ENCODE measurements at regions not wholly inside any gene's neighbourhood (a gene's known extent, or its start where the extent isn't known, plus 50 kb on each side); places are given as distances from the start of the nearest gene placed in this dataset.

- no peak overlapping the region for H3K27ac ChIP-seq
- no peaks in the 10 kb centered on the region for H3K4me1 ChIP-seq
- no peak for DNase-seq (ENCODE audit: low spot score in 2 of 2)
- no peaks in the 10 kb centered on the region for H3K9me3 ChIP-seq
- no peaks in the 10 kb centered on the region for H3K36me3 ChIP-seq
- no peak overlapping the region for H3K4me3 ChIP-seq
- intact Hi-C loops (cut with DNase I; ENCODE audit: low total_unique reads) = no loop called here
- peaks cover 0 to 20% of the 10 kb centered on the region in 2 donors for H3K27me3 ChIP-seq
- TF ChIP-seq CTCF (IDR thresholded peaks at IDR 0.05) (no peak), POLR2A (IDR thresholded peaks at IDR 0.05) (no peak), POLR2AphosphoS5 (IDR thresholded peaks at IDR 0.05) (no peak)
These were observed 404.6 kb upstream of the F9 start for GRCh38 chrX:139125916-139126315.

- H3K27ac ChIP-seq = no peak overlapping the region
- H3K27me3 ChIP-seq = peaks cover 0 to 33% of the 10 kb centered on the region in 2 donors
- intact Hi-C loops (cut with DNase I; ENCODE audit: low total_unique reads) = no loop called here
- H3K9me3 ChIP-seq = no peaks in the 10 kb centered on the region
- no peaks in the 10 kb centered on the region for H3K4me1 ChIP-seq
- no peaks in the 10 kb centered on the region for H3K36me3 ChIP-seq
- no peak for DNase-seq (ENCODE audit: low spot score in 2 of 2)
- H3K4me3 ChIP-seq = no peak overlapping the region
- TF ChIP-seq POLR2A (IDR thresholded peaks at IDR 0.05) (no peak), CTCF (IDR thresholded peaks at IDR 0.05) (no peak), POLR2AphosphoS5 (IDR thresholded peaks at IDR 0.05) (no peak)
These were observed 408.8 kb upstream of the F9 start for GRCh38 chrX:139121616-139122286.

- intact Hi-C loops (cut with DNase I; ENCODE audit: low total_unique reads) = no loop called here
- Histone ChIP-seq H3K36me3 (no peaks in the 10 kb centered on the region), H3K4me1 (no peaks in the 10 kb centered on the region), H3K9me3 (no peaks in the 10 kb centered on the region), H3K27me3 (peaks cover 0 to 25% of the 10 kb centered on the region in 2 donors), H3K27ac (no peak overlapping the region), H3K4me3 (no peak overlapping the region)
- no peak for DNase-seq (ENCODE audit: low spot score in 2 of 2)
- no peak for TF ChIP-seq CTCF (IDR thresholded peaks at IDR 0.05)
- TF ChIP-seq POLR2AphosphoS5 (IDR thresholded peaks at IDR 0.05) = no peak
- TF ChIP-seq POLR2A (IDR thresholded peaks at IDR 0.05) = no peak
These were observed 409.2 kb upstream of the FGF13 start for GRCh38 chrX:139120760-139121159.

GRCh38 chrX:139113708-139114107 lies 402.2 kb upstream of the FGF13 start:
- H3K9me3 ChIP-seq = no peaks in the 10 kb centered on the region

More at GRCh38 chrX:139113708-139114107, 402.2 kb upstream of the FGF13 start:
- Histone ChIP-seq H3K4me1 (no peaks in the 10 kb centered on the region), H3K36me3 (no peaks in the 10 kb centered on the region), H3K4me3 (no peak overlapping the region), H3K27ac (no peak overlapping the region), H3K27me3 (peaks cover 0 to 14% of the 10 kb centered on the region in 2 donors)
- DNase-seq (ENCODE audit: low spot score in 2 of 2) = no peak
- intact Hi-C loops (cut with DNase I; ENCODE audit: low total_unique reads) = no loop called here
- no peak for TF ChIP-seq CTCF (IDR thresholded peaks at IDR 0.05)
- TF ChIP-seq POLR2AphosphoS5 (IDR thresholded peaks at IDR 0.05) = no peak
- TF ChIP-seq POLR2A (IDR thresholded peaks at IDR 0.05) = no peak

Measured in breast epithelium (tissue), 4 donors.